HG03039 (cell line): ENCODE measurements at regions not wholly inside any gene's neighbourhood (a gene's known extent, or its start where the extent isn't known, plus 50 kb on each side); places are given as distances from the start of the nearest gene placed in this dataset.

Experiments used
- ATAC-seq: cut with Tn5 transposase; IDR thresholded peaks from one replicate; pipeline ENCODE4 v1.9.1; 2021; ENCODE audit warnings: mild to moderate bottlenecking, moderate library complexity; ENCODE audit not compliant: unreplicated experiment

GRCh38 chr1:101316256-101316655, 79.4 kb downstream of the S1PR1 start:
- no peak for ATAC-seq

GRCh38 chr1:101316799-101317198, 80.0 kb downstream of the S1PR1 start:
- no peak for ATAC-seq

DNA sequence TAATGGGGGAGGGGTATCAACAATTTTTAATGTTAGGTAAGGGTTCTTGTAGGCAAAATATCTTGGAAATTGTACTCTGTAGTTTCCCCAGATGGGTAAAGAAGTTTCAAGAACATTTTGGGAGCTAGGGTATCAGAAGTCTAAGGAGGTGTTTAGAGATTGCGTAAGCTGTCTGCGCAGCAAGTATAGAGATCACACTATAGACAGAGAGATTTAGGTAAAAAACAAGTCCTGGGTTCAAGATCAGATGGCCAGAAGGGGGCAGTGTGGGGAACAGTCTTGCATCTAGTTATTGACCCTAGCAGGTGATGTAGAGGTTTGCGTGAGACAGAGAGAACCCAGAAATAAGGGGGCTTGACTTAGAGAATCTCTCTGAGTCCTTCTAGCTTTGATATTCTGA, 80.8 kb downstream of the S1PR1 start:
- no peak for ATAC-seq

DNA sequence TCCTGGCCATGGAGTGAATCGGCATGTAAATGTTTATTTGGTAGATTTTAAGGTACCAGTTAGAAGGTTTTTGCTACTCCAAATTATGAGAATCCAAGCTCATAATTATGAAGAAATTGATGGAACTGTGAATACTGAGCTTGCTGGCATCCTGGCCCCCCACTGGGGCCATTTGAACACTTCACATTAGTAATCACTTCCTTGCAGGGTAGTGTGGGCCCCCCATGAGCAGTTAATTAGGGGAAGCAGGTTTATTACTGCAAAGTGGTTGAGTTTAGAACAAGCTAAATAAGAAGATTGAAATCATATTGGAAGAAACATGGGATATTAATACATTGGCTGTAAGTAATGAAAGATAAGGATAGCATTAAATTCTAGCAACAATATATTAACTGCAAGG, 86.7 kb downstream of the S1PR1 start:
- ATAC-seq, result no peak

GRCh38 chr1:101325144-101325543, 88.3 kb downstream of the S1PR1 start:
- no peak for ATAC-seq

DNA sequence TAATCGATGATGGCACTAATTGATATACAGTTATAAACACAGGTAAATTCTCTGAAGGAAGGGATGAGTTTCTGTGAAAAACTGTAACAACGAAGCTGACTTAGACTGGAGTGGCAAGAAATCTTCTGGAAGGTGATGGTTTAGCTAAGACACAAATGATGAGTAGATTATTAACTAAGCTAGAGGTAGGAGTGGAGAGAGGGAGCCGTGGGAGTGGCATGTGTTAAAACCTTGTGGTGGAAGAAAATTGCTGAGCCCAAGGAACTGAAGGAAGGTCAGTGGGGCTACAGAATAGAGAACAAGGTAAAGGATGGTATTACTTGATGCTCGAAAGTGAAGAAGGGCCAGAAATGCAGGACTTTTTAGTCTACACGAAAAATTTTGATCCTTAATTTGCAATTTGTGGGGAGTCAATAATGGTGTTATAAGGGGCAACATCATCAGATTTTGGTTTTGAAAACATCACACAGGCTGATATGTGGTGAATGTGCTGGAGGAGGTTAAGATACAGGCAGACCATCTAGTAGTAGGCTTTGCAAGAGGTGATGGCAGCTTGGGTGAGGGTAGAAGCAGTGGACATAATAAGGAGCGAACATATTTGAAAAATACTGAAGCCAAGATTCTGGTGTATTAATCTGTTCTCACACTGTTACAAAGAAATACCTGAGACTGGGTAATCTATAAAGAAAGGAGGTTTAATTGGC, 93.8 kb downstream of the S1PR1 start:
- no peak for ATAC-seq

- no peak for ATAC-seq
Observed at GRCh38 chr1:101331794-101332193, 95.0 kb downstream of the S1PR1 start.

DNA sequence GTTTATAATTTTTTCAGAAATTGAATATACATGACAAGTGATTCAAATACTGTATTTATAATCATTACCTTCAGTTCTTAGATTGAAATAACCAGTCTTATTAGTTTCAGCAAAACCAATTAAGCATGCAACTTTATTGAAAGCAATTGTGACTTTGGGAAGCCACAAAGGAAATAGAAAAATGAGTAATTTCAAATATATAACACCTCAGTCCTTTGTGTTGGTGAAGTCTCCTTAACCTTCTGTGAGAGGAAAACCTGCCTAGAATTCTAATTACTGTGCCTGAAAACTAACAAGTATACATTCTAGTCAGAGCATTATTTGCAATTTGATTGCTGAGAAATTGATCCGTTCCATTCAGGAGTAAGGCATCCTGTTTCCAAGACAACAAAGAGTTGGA, 95.8 kb downstream of the S1PR1 start:
- no peak for ATAC-seq

GRCh38 chr1:101333186-101333585, 96.4 kb downstream of the S1PR1 start:
- no peak for ATAC-seq

DNA sequence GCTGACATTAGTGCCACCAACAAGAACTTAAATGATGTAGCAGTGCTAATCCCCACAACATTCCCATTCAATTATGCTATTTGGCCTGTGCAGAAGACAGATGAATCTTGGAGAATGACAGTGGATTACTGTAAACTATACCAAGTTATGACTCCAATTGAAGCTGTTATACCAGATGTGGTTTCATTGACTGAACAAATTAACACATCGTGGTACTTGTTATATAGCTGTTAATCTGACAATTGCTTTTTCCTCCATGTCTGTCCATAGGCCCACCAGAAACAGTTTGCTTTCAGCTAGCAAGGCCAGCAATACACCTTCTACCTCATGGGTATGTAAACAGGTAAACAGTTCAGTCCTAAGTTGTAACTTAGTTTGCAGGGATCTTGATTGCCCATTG, 101.1 kb downstream of the S1PR1 start:
- ATAC-seq, result no peak

DNA sequence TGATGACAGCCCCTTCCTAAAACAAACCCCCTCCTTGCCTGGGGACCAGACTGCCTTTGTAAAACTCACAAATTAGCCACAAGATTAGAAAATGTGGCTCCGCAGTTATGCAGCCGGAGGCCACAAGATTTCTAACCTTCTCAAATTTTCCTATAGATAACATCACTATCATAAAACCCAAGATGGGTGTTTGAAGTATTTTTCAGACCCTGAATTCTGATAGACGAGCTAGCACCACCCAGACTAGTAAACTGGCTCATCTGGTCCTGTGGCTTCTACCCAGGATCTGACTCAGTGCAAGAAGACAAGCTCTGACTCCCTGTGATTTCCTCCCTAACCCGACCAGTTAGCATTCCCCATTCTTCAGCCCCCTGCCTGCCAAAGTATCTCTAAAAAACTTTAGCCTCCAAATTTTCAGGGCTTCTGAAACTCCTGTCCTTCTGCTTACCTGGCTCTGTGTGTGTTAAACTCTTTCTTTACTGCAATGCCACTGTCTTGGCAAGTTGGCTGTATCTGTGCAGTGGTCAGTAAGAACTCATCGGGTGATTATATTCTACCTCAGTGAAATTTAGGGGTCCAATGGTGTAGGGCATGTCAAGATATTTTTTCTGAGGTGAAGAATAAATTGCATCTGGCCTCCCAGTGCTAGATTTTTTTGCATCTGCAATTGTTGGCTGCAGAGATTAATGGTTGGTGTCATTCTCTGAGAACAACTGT, 102.1 kb downstream of the S1PR1 start:
- no peak for ATAC-seq

GRCh38 chr1:101344745-101345144, 107.9 kb downstream of the S1PR1 start:
- no peak for ATAC-seq

DNA sequence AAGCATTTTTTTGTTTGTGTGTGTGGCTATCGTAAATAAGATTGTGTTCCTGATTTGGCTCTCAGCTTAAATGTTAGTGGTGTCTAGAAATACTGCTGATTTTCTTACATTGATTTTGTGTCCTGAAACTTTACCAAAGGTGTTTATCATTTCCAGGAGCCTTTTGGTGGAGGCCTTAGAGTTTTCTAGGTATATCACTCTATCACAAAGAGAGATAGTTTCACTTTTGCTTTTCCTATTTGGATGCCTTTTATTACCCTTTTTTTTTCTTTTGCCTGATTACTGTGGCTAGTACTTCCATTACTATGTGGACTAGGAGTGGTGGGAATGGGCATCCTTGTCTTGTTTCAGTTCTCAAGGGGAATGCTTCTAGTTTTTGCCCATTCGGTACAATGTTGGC, 109.6 kb downstream of the S1PR1 start:
- no peak for ATAC-seq

- no peak for ATAC-seq
Observed at GRCh38 chr1:101356013-101356412, 119.2 kb downstream of the S1PR1 start.

DNA sequence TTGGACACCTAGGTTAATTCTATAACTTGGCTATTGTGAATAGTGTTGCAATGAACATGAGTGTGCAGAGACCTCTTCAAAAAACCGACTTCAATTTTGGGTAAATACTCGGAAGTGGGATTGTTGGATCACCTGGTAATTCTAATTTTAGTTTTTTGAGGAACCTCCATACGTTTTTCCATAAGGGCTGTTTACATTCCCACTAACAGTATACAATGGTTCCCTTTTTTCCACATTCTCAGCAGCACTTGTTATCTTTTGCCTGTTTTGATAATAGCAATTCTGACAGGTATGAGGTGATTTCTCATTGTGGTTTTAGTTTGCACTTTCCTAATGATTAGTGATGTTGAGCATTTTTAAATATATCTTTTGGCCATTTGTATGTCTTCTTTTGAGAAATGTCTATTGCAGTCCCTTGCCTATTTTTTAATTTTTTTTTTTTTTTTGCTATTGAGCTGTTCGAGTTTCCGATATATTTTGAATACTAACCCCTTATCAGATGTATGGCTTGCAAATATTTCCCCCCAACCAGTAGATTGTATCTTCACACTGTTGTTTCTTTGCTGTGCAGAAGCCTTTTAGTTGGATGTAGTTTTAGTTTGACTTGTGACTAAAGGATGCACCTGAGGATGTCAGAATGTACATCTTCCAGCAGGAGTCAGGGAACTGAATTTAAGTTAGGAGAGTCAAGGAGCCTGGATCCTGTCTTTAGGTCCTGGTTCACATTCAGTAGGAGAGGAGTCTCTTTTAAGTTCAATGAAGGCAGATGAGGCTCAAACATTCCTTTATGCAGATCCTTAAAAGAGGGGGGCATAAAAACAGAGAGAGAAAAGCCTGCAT, 120.0 kb downstream of the S1PR1 start:
- ATAC-seq, result peak; percentile 16

DNA sequence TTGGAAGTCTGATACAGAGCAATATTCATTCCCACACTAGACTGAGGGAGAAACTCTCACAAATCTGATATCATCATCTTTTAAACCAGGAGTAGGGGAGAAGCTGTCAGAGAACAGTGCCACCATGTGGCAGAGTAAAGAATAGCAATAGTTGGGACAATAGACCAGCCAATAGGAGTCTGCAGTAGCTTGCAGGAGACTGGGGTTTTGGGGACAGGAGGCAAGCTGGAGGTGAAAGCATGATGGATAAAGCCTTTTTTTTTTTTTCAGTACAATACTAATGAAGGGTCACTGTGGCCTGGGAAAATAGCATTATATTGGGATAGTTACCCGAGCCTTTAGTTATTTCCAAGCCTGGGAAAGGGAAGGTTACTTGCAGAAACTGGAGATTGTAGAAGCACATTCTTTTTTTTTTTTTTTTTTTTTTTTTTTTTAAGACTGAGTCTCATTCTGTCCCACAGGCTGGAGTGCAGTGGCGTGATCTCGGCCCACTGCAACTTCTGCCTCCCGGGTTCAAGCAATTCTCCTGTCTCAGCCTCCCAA, 120.7 kb downstream of the S1PR1 start:
- ATAC-seq, result peak; percentile 89

DNA sequence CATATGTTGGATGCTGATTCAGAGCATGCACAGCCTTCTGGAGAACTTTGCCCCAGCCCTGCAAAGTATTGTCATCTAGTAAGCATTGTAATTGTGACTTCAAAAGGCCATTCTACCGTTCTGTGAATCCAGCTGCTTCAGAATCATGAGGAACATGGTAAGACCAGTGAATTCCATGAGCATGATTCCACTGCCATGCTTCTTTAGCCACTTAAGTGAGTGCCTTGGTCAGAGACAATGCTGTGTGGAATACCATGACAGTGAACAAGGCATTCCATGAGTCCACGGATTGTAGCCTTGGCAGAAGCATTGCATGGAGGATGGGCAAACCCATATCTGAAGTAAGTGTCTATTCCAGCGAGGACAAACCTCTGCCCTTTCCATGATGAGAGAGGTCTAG, 123.7 kb downstream of the S1PR1 start:
- ATAC-seq, result no peak

GRCh38 chr1:101363891-101364318, 127.1 kb downstream of the S1PR1 start:
- no peak for ATAC-seq

DNA sequence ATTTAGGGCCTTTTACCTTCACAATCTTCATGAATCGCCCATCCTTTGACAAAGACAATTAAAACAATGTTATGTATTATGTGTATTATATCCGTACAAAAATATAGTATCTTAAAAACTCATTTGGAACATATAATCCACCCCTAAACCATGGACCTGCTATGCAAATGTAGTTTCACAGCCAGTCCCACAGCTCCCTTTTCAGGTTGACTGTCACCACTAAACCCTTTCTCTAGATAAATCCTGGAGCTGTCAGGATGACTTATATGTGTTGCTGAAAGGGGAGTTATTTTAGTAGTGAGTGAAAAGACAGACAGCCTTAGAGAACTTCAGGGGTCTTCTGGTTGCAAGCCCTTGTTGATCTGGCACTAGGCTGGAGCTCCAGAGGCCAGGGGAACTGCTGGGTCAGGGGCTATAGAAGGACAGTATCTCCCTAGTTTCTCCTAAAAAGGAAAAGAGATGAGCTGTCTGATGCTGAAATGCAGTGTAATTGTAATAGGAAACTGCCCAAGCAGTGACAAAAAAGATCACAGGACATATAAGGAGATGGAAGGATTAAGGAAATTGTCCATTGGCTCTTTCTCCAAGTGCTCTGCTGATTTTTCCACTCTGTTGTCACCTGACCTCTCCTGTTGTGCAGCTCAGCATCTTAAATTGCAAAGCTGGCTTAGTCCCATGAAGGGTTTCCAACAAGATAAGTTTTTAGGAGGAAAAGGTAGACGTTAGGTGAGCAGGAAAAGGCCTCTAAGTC, 127.7 kb downstream of the S1PR1 start:
- no peak for ATAC-seq

DNA sequence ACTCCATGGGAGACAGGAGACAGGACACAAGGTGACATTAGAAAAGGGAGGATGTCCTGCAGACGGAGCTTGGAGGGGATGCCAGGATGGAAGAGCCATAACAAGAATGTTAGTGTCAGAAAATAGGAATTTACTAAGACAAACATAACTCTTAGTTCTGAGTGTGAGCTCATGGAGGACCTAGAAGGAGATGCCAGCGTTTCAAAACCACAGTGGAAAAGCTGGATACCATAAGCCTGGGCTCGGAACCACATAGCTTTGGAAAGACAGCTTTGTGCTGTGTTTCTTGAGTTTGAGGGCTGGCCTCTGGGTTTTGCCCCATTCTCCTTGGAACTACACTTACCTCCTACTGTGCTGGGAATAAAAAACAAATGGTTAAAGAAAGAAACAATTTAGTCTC, 128.4 kb downstream of the S1PR1 start:
- no peak for ATAC-seq

GRCh38 chr1:101365878-101366277, 129.1 kb downstream of the S1PR1 start:
- ATAC-seq, result no peak
